Activated T-cell treated with anti-CD3 and anti-CD28 coated beads, Interleukin-2, amount 50 U/mL, for 24 hours (primary cell): ENCODE measurements at regions not wholly inside any gene's neighbourhood (a gene's known extent, or its start where the extent isn't known, plus 50 kb on each side); places are given as distances from the start of the nearest gene placed in this dataset.

Experiments used
- DNase-seq: peaks from one replicate; pipeline ENCODE4 v3.0.0-alpha.2; 2020
- H3K27ac Mint-ChIP-seq: 2 replicates; pipeline ENCODE4 v1.8.0; 2020; ENCODE audit warnings: mild to moderate bottlenecking, mixed read lengths
- H3K27me3 Mint-ChIP-seq: 2 replicates; pipeline ENCODE4 v1.8.0; 2020; ENCODE audit warnings: mixed read lengths
- H3K36me3 Mint-ChIP-seq: 2 replicates; pipeline ENCODE4 v1.8.0; 2020; ENCODE audit warnings: low read depth, mixed read lengths
- H3K4me1 Mint-ChIP-seq: 2 replicates; pipeline ENCODE4 v1.8.0; 2020; ENCODE audit warnings: low read depth, mixed read lengths
- H3K4me3 Mint-ChIP-seq: 2 replicates; pipeline ENCODE4 v1.8.0; 2020; ENCODE audit warnings: mild to moderate bottlenecking, moderate library complexity, mixed read lengths
- H3K9me3 Mint-ChIP-seq: 2 replicates; pipeline ENCODE4 v1.8.0; 2020; ENCODE audit warnings: mixed read lengths

DNA sequence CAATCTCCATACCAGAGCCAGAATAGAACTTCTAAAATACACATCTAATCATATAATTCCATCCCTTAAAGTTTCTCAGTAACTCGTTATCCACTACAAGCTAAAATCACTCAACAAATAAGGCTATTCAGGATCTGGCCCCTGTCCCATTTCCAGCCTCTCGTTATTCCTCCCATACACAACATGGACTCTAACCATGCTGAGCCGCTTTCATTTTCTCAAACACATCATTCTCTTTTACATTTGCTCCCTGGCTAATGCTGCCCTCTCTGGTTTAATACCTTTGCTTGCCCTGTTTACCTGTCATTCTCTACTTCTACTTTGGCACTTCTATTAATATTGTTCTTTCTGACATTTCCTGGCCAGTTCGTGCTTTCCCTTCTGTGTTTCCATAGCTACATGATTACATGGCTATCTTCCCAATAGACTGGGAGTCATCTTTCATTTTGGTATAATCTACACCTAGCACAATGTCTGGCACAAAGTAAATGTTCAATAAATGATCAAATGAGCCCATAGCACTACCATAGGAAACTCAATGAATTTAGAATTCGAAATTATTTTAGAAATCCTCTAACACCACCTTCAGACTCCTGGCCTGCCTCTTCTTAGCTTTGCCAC, 163.6 kb upstream of the VRK2 start:
- Mint-ChIP-seq H3K4me3 (no peak overlapping the region), H3K36me3 (no peaks in the 10 kb centered on the region), H3K9me3 (no peaks in the 10 kb centered on the region), H3K27me3 (no peaks in the 10 kb centered on the region), H3K27ac (no peak overlapping the region), H3K4me1 (peaks cover 1% of the 10 kb centered on the region)
- no peak for DNase-seq

DNA sequence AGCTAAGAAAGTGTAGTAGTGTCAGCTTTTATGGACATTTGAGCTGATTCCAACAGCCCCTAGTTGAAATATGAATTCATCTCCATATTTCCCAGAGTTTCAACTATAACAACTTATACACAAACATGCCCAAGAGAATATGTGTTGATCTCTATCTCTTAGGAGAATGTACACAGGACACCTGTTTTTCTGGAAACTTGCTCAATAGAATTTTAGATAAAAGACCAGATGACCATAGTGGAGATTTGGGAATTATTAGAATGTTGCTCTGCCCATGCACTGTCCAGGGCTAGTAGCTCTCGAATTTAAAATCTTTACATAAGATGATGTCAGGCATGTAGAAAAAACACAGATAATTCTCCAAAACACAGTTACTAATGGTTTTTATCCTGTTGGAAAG, 162.3 kb upstream of the VRK2 start:
- Mint-ChIP-seq H3K4me3 (no peak overlapping the region), H3K36me3 (no peaks in the 10 kb centered on the region), H3K4me1 (peaks cover 9% of the 10 kb centered on the region), H3K27ac (no peak overlapping the region), H3K27me3 (no peaks in the 10 kb centered on the region), H3K9me3 (no peaks in the 10 kb centered on the region)
- no peak for DNase-seq

- H3K4me3 Mint-ChIP-seq: no peak overlapping the region
- H3K27ac Mint-ChIP-seq: no peak overlapping the region
- H3K36me3 Mint-ChIP-seq: no peaks in the 10 kb centered on the region
- H3K4me1 Mint-ChIP-seq: peaks cover 9% of the 10 kb centered on the region
- DNase-seq: no peak
- H3K9me3 Mint-ChIP-seq: no peaks in the 10 kb centered on the region
- no peaks in the 10 kb centered on the region for H3K27me3 Mint-ChIP-seq
Observed at GRCh38 chr2:57885742-57886141, 160.9 kb upstream of the VRK2 start.

- no peak overlapping the region for H3K27ac Mint-ChIP-seq
- H3K4me1 Mint-ChIP-seq: peaks cover 9% of the 10 kb centered on the region
- H3K9me3 Mint-ChIP-seq: no peaks in the 10 kb centered on the region
- no peak for DNase-seq
- H3K36me3 Mint-ChIP-seq: no peaks in the 10 kb centered on the region
- no peaks in the 10 kb centered on the region for H3K27me3 Mint-ChIP-seq
- H3K4me3 Mint-ChIP-seq: no peak overlapping the region
Observed at GRCh38 chr2:57886161-57886786, 160.3 kb upstream of the VRK2 start.

GRCh38 chr2:57888463-57888862, 158.1 kb upstream of the VRK2 start:
- DNase-seq: no peak
- no peak overlapping the region for H3K27ac Mint-ChIP-seq
- H3K27me3 Mint-ChIP-seq: no peaks in the 10 kb centered on the region
- no peaks in the 10 kb centered on the region for H3K9me3 Mint-ChIP-seq
- H3K36me3 Mint-ChIP-seq: no peaks in the 10 kb centered on the region
- H3K4me3 Mint-ChIP-seq: no peak overlapping the region
- H3K4me1 Mint-ChIP-seq: peaks cover 9% of the 10 kb centered on the region

- no peak for DNase-seq
- H3K27ac Mint-ChIP-seq: no peak overlapping the region
- H3K36me3 Mint-ChIP-seq: no peaks in the 10 kb centered on the region
- peaks cover 9% of the 10 kb centered on the region for H3K4me1 Mint-ChIP-seq
- no peaks in the 10 kb centered on the region for H3K27me3 Mint-ChIP-seq
- H3K4me3 Mint-ChIP-seq: no peak overlapping the region
- no peaks in the 10 kb centered on the region for H3K9me3 Mint-ChIP-seq
Observed at GRCh38 chr2:57890464-57890863, 156.1 kb upstream of the VRK2 start.

DNA sequence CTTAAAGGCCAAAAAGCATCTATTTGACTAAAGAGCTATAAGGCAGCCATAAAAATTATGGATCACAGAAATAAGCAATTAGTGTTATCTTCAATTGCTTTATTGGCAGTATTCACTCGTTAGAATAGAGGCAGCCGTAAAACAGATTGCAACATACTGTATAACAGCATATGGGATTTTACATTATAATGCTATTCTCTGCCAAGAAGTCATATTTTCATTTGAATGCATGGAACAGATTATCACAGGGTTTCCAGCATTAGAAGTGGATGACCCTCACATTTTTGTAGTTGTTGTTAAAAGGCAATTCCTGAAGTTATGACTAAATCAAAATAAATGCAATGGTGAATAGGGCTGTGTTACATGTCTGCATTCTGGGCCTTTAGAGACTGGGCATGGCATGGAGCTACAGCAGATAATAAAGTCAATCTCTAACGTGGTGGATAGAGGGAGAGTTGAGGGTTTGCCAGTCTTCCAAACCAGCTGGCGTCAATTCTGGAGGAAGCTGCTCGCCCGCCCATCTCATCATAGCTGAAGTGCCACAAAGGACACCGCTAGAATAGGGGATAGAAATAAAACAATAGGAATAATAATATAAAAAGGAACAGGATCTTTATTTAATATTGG, 155.4 kb upstream of the VRK2 start:
- Mint-ChIP-seq H3K36me3 (no peaks in the 10 kb centered on the region), H3K4me3 (no peak overlapping the region), H3K27ac (no peak overlapping the region), H3K4me1 (peaks cover 9% of the 10 kb centered on the region), H3K9me3 (no peaks in the 10 kb centered on the region), H3K27me3 (no peaks in the 10 kb centered on the region)
- no peak for DNase-seq

DNA sequence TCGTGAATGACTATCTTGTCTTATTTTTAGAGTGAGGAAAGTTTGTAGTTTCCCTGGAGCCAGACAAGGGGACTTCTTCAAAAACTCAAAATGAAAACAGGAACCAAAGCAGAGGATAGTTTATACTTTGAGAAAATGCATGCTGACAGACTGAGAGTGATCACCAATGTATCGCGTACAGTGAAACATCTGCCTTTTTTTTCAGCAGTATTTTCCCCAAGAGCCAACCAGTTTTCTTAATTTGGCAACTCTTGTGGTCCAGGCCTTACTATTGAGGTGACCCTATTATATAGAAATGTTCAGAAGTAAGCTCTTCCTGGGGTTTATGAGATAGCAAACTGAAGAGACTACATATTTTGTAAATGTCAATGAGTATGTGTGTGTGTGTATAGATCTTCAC, 153.7 kb upstream of the VRK2 start:
- Mint-ChIP-seq H3K4me1 (peaks cover 7% of the 10 kb centered on the region), H3K27ac (no peak overlapping the region), H3K9me3 (no peaks in the 10 kb centered on the region), H3K36me3 (no peaks in the 10 kb centered on the region), H3K27me3 (no peaks in the 10 kb centered on the region), H3K4me3 (no peak overlapping the region)
- no peak for DNase-seq

- no peaks in the 10 kb centered on the region for H3K27me3 Mint-ChIP-seq
- no peaks in the 10 kb centered on the region for H3K36me3 Mint-ChIP-seq
- no peak for DNase-seq
- H3K9me3 Mint-ChIP-seq: no peaks in the 10 kb centered on the region
- no peak overlapping the region for H3K27ac Mint-ChIP-seq
- no peak overlapping the region for H3K4me3 Mint-ChIP-seq
- H3K4me1 Mint-ChIP-seq: peaks cover 4% of the 10 kb centered on the region
Observed at GRCh38 chr2:57893347-57893746, 153.3 kb upstream of the VRK2 start.

- no peak for DNase-seq
- Mint-ChIP-seq H3K4me3 (no peak overlapping the region), H3K27me3 (no peaks in the 10 kb centered on the region), H3K9me3 (no peaks in the 10 kb centered on the region), H3K4me1 (no peaks in the 10 kb centered on the region), H3K27ac (no peak overlapping the region), H3K36me3 (no peaks in the 10 kb centered on the region)
Observed at GRCh38 chr2:57893786-57894185, 152.8 kb upstream of the VRK2 start.

- Mint-ChIP-seq H3K27me3 (no peaks in the 10 kb centered on the region), H3K9me3 (no peaks in the 10 kb centered on the region), H3K27ac (no peak overlapping the region)
Observed at GRCh38 chr2:57894381-57894780, 152.2 kb upstream of the VRK2 start.

DNA sequence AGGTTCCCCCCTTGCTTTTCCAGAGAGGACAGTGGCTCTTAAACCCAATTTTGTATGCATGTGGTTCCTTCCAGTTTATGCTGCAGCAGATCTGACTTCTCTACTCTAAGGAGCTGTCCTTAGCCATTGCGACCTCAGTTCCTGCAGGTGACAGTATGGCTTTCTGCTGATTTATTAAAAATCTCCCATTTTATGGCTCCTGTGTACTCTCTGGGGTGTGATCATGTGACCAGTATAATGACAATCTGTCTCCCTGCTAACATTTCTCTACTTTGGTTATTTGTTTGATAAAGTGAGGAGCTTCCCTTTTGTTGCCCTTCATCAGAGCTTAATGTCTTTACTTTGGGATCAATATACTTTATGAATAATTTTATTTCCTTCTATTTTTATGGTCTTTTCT, 148.7 kb upstream of the VRK2 start:
- H3K9me3 Mint-ChIP-seq: no peaks in the 10 kb centered on the region
- H3K27ac Mint-ChIP-seq: no peak overlapping the region
- H3K4me3 Mint-ChIP-seq: no peak overlapping the region
- no peaks in the 10 kb centered on the region for H3K36me3 Mint-ChIP-seq
- no peak for DNase-seq
- no peaks in the 10 kb centered on the region for H3K27me3 Mint-ChIP-seq
- H3K4me1 Mint-ChIP-seq: no peaks in the 10 kb centered on the region

More at GRCh38 chr2:57894381-57894780, 152.2 kb upstream of the VRK2 start:
- DNase-seq: no peak
- H3K4me3 Mint-ChIP-seq: no peak overlapping the region
- no peaks in the 10 kb centered on the region for H3K4me1 Mint-ChIP-seq
- H3K36me3 Mint-ChIP-seq: no peaks in the 10 kb centered on the region

DNA sequence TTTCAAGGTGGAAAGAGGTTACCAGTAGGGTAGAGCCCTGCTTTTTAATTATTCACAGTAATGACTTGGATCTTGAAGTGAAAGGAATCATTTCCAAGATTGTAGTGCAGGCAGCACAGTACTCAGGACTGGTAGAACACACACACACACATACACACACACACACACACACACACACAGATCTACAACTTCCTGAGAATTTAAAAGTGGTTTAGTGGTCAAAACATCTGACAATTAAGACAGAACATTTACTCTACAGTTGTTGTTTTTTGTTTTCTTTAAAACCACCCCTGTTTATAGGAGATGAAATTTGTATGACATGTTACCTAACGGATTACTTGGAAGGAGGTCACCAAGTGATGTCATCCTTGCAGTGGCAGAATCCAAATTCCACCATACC, 146.7 kb upstream of the VRK2 start:
- H3K36me3 Mint-ChIP-seq: no peaks in the 10 kb centered on the region
- no peak for DNase-seq
- no peaks in the 10 kb centered on the region for H3K27me3 Mint-ChIP-seq
- H3K4me3 Mint-ChIP-seq: no peak overlapping the region
- no peaks in the 10 kb centered on the region for H3K4me1 Mint-ChIP-seq
- no peaks in the 10 kb centered on the region for H3K9me3 Mint-ChIP-seq
- no peak overlapping the region for H3K27ac Mint-ChIP-seq

GRCh38 chr2:57902578-57902977, 144.0 kb upstream of the VRK2 start:
- DNase-seq: no peak
- no peak overlapping the region for H3K4me3 Mint-ChIP-seq
- H3K36me3 Mint-ChIP-seq: no peaks in the 10 kb centered on the region
- no peaks in the 10 kb centered on the region for H3K9me3 Mint-ChIP-seq
- no peak overlapping the region for H3K27ac Mint-ChIP-seq
- no peaks in the 10 kb centered on the region for H3K27me3 Mint-ChIP-seq
- peaks cover 5% of the 10 kb centered on the region for H3K4me1 Mint-ChIP-seq

DNA sequence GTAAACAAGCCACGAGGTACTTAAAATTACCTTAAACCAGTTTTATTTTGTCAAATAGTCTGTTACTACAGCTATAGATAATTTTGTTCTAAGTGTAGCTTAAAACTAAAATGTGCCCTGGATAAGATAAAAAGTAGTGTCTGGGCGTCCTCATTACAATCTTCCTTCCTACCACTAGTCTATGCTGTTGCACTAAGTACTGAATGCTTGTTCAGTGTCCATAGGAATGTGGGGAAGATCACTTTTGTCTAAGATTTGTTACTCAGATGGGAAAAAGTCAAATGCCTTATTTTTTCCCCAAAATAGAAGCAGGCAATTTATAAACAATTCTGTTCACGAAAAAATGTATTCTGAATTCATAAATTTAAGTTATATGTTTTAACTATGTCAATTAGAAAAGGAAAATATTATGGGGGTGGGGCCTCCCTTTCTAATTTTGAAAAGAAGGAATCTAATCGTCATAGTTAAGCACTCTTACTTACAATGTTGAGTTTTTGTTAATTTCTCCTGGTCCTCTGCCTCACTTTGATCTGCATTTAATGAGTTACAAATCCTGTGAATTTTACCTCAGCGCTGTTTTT, 140.4 kb upstream of the VRK2 start:
- peaks cover 22% of the 10 kb centered on the region for H3K4me1 Mint-ChIP-seq
- H3K27me3 Mint-ChIP-seq: no peaks in the 10 kb centered on the region
- no peaks in the 10 kb centered on the region for H3K9me3 Mint-ChIP-seq
- no peak overlapping the region for H3K27ac Mint-ChIP-seq
- DNase-seq: no peak
- H3K36me3 Mint-ChIP-seq: no peaks in the 10 kb centered on the region
- H3K4me3 Mint-ChIP-seq: no peak overlapping the region
